WTC11 (cell line): ENCODE measurements at regions not wholly inside any gene's neighbourhood (a gene's known extent, or its start where the extent isn't known, plus 50 kb on each side); places are given as distances from the start of the nearest gene placed in this dataset.

Source experiments
- ATAC-seq: fragments of 200-7000 bp; cut with Tn5 transposase; 2 replicates; pipeline ENCODE4 v1.10.0; 2021; ENCODE audit warnings: mild to moderate bottlenecking, moderate library complexity
- CTCF ChIA-PET: fragments of 300-600 bp; sonication (Branson Sonifier 250); formaldehyde crosslinking; loops from one replicate; lab custom pipeline; 2021; ENCODE audit warnings: antibody characterized with exemption; lab: Charles Lee
- POLR2A ChIA-PET: fragments of 350-600 bp; sonication (Branson Sonifier 250); formaldehyde crosslinking; loops from one replicate; lab custom pipeline; 2021; ENCODE audit warnings: antibody characterized with exemption; lab: Charles Lee
- DNase-seq: peaks from one replicate; pipeline ENCODE4 v3.0.0; 2021; ENCODE audit warnings: low spot score
- H3K27ac Mint-ChIP-seq: 2 replicates; pipeline ENCODE4 v1.8.0; 2021; ENCODE audit warnings: mixed read lengths
- H3K27me3 Mint-ChIP-seq: 2 replicates; pipeline ENCODE4 v1.8.0; 2021; ENCODE audit warnings: low read depth, mild to moderate bottlenecking, moderate library complexity, mixed read lengths
- H3K36me3 Mint-ChIP-seq: 2 replicates; pipeline ENCODE4 v1.8.0; 2021; ENCODE audit warnings: mixed read lengths
- H3K4me1 Mint-ChIP-seq: 2 replicates; pipeline ENCODE4 v1.8.0; 2022; ENCODE audit warnings: mixed read lengths
- H3K4me3 Mint-ChIP-seq: 2 replicates; pipeline ENCODE4 v1.8.0; 2021; ENCODE audit warnings: mild to moderate bottlenecking, moderate library complexity, mixed read lengths
- H3K9me3 Mint-ChIP-seq: 2 replicates; pipeline ENCODE4 v1.8.0; 2021; ENCODE audit warnings: mixed read lengths
- ATF1 ChIP-seq: sonication (generic); formaldehyde crosslinking; IDR thresholded peaks from 2 replicates; pipeline ENCODE4 v1.8.1; 2023; ENCODE audit warnings: mild to moderate bottlenecking, moderate library complexity, missing genetic modification reagents
- ATF6 ChIP-seq: sonication (generic); formaldehyde crosslinking; IDR thresholded peaks from 2 replicates; pipeline ENCODE4 v1.8.1; 2023; ENCODE audit warnings: mild to moderate bottlenecking, missing genetic modification reagents
- ERG ChIP-seq: fragments of 250-450 bp; sonication (Bioruptor Pico); IDR thresholded peaks from 2 replicates; pipeline ENCODE4 v1.8.0; 2021; ENCODE audit warnings: mild to moderate bottlenecking
- MAX ChIP-seq: sonication (generic); formaldehyde crosslinking; IDR thresholded peaks from 2 replicates; pipeline ENCODE4 v1.8.0; 2022; ENCODE audit warnings: mild to moderate bottlenecking, missing genetic modification reagents
- OVOL2 ChIP-seq: fragments of 250-450 bp; sonication (Bioruptor Pico); IDR thresholded peaks from 2 replicates; pipeline ENCODE4 v1.9.0; 2021; ENCODE audit warnings: mild to moderate bottlenecking, borderline replicate concordance
- RELA ChIP-seq: sonication (generic); formaldehyde crosslinking; IDR thresholded peaks from 2 replicates; pipeline ENCODE4 v1.8.1; 2022; ENCODE audit warnings: missing genetic modification reagents, mild to moderate bottlenecking, borderline replicate concordance
- ZNF219 ChIP-seq: sonication (generic); formaldehyde crosslinking; IDR thresholded peaks from 2 replicates; pipeline ENCODE4 v1.8.0; 2023; ENCODE audit warnings: missing genetic modification reagents, mild to moderate bottlenecking, borderline replicate concordance
- ZNF281 ChIP-seq: sonication (generic); formaldehyde crosslinking; IDR thresholded peaks from 2 replicates; pipeline ENCODE4 v1.8.0; 2023; ENCODE audit warnings: mild to moderate bottlenecking, missing genetic modification reagents
- ZNF317 ChIP-seq: sonication (generic); formaldehyde crosslinking; IDR thresholded peaks from 2 replicates; pipeline ENCODE4 v1.8.1; 2023; ENCODE audit warnings: low read depth, mild to moderate bottlenecking, moderate library complexity, missing genetic modification reagents, borderline replicate concordance
- TF ChIP-seq, protein P1 (sequence below): sonication (generic); formaldehyde crosslinking; IDR thresholded peaks from 2 replicates; pipeline ENCODE4 v1.8.1; 2023; ENCODE audit warnings: mild to moderate bottlenecking, missing genetic modification reagents, moderate library complexity
- TF ChIP-seq, protein P2 (sequence below): sonication (generic); formaldehyde crosslinking; IDR thresholded peaks from 2 replicates; pipeline ENCODE4 v1.8.0; 2022; ENCODE audit warnings: missing genetic modification reagents
- TF ChIP-seq, protein P3 (sequence below): fragments of 250-450 bp; sonication (Bioruptor Pico); IDR thresholded peaks from 2 replicates; pipeline ENCODE4 v1.9.0; 2021; ENCODE audit warnings: mild to moderate bottlenecking
- TF ChIP-seq, protein P4 (sequence below): sonication (generic); formaldehyde crosslinking; IDR thresholded peaks from 2 replicates; pipeline ENCODE4 v1.8.1; 2023; ENCODE audit warnings: mild to moderate bottlenecking, moderate library complexity, missing genetic modification reagents
- TF ChIP-seq, protein P5 (sequence below): fragments of 250-450 bp; sonication (Bioruptor Pico); IDR thresholded peaks from 2 replicates; pipeline ENCODE4 v1.9.0; 2021; ENCODE audit warnings: mild to moderate bottlenecking

- no peak for TF ChIP-seq ATF6 (CRISPR knock-in tag)
- no peak for TF ChIP-seq ERG
- TF ChIP-seq, protein P1, sequence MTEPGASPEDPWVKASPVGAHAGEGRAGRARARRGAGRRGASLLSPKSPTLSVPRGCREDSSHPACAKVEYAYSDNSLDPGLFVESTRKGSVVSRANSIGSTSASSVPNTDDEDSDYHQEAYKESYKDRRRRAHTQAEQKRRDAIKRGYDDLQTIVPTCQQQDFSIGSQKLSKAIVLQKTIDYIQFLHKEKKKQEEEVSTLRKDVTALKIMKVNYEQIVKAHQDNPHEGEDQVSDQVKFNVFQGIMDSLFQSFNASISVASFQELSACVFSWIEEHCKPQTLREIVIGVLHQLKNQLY (CRISPR knock-in tag) = no peak
- TF ChIP-seq, protein P2, sequence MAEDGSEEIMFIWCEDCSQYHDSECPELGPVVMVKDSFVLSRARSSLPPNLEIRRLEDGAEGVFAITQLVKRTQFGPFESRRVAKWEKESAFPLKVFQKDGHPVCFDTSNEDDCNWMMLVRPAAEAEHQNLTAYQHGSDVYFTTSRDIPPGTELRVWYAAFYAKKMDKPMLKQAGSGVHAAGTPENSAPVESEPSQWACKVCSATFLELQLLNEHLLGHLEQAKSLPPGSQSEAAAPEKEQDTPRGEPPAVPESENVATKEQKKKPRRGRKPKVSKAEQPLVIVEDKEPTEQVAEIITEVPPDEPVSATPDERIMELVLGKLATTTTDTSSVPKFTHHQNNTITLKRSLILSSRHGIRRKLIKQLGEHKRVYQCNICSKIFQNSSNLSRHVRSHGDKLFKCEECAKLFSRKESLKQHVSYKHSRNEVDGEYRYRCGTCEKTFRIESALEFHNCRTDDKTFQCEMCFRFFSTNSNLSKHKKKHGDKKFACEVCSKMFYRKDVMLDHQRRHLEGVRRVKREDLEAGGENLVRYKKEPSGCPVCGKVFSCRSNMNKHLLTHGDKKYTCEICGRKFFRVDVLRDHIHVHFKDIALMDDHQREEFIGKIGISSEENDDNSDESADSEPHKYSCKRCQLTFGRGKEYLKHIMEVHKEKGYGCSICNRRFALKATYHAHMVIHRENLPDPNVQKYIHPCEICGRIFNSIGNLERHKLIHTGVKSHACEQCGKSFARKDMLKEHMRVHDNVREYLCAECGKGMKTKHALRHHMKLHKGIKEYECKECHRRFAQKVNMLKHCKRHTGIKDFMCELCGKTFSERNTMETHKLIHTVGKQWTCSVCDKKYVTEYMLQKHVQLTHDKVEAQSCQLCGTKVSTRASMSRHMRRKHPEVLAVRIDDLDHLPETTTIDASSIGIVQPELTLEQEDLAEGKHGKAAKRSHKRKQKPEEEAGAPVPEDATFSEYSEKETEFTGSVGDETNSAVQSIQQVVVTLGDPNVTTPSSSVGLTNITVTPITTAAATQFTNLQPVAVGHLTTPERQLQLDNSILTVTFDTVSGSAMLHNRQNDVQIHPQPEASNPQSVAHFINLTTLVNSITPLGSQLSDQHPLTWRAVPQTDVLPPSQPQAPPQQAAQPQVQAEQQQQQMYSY (CRISPR knock-in tag) = no peak
These were observed 1069.5 kb downstream of the TRHDE start (continued) for GRCh38 chr12:73341559-73342247.

DNA sequence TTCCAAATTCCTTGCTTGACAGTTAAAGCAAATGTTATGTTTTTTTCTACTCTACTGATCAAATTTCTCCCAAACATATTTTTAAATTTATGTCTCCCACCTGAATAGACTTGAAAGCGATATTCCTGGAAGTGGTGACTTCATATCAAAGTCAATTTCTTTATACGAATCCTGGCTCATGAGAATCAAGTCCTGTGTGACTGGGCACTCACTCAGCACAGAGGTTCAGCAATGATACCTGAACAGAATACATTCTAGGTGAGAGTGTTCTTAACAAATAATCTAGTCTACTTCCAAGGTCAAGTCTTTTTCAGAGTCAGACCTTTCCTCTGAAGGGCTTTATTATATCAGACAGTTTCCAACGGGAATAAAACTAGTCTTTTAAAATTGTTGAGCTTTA, 1070.6 kb downstream of the TRHDE start:
- Mint-ChIP-seq H3K36me3 (no peaks in the 10 kb centered on the region), H3K4me1 (no peaks in the 10 kb centered on the region)
- CTCF ChIA-PET = no interaction called here
- TF ChIP-seq, protein P3, sequence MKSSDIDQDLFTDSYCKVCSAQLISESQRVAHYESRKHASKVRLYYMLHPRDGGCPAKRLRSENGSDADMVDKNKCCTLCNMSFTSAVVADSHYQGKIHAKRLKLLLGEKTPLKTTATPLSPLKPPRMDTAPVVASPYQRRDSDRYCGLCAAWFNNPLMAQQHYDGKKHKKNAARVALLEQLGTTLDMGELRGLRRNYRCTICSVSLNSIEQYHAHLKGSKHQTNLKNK = no peak
- TF ChIP-seq MAX (CRISPR knock-in tag) (no peak), ZNF219 (CRISPR knock-in tag) (no peak), ZNF317 (CRISPR knock-in tag) (no peak), RELA (CRISPR knock-in tag) (no peak), ZNF281 (CRISPR knock-in tag) (no peak), OVOL2 (CRISPR knock-in tag) (no peak), ATF1 (CRISPR knock-in tag) (no peak)
- TF ChIP-seq, protein P4, sequence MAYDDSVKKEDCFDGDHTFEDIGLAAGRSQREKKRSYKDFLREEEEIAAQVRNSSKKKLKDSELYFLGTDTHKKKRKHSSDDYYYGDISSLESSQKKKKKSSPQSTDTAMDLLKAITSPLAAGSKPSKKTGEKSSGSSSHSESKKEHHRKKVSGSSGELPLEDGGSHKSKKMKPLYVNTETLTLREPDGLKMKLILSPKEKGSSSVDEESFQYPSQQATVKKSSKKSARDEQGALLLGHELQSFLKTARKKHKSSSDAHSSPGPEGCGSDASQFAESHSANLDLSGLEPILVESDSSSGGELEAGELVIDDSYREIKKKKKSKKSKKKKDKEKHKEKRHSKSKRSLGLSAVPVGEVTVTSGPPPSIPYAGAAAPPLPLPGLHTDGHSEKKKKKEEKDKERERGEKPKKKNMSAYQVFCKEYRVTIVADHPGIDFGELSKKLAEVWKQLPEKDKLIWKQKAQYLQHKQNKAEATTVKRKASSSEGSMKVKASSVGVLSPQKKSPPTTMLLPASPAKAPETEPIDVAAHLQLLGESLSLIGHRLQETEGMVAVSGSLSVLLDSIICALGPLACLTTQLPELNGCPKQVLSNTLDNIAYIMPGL (CRISPR knock-in tag) = no peak
- TF ChIP-seq, protein P5, sequence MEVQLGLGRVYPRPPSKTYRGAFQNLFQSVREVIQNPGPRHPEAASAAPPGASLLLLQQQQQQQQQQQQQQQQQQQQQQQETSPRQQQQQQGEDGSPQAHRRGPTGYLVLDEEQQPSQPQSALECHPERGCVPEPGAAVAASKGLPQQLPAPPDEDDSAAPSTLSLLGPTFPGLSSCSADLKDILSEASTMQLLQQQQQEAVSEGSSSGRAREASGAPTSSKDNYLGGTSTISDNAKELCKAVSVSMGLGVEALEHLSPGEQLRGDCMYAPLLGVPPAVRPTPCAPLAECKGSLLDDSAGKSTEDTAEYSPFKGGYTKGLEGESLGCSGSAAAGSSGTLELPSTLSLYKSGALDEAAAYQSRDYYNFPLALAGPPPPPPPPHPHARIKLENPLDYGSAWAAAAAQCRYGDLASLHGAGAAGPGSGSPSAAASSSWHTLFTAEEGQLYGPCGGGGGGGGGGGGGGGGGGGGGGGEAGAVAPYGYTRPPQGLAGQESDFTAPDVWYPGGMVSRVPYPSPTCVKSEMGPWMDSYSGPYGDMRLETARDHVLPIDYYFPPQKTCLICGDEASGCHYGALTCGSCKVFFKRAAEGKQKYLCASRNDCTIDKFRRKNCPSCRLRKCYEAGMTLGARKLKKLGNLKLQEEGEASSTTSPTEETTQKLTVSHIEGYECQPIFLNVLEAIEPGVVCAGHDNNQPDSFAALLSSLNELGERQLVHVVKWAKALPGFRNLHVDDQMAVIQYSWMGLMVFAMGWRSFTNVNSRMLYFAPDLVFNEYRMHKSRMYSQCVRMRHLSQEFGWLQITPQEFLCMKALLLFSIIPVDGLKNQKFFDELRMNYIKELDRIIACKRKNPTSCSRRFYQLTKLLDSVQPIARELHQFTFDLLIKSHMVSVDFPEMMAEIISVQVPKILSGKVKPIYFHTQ = no peak
- TF ChIP-seq, all 79 proteins: peak for 0
- Mint-ChIP-seq H3K4me3 (no peak overlapping the region), H3K27me3 (no peaks in the 10 kb centered on the region), H3K27ac (no peak overlapping the region), H3K9me3 (peaks cover 11% of the 10 kb centered on the region)
- POLR2A ChIA-PET = no interaction called here
- ATAC-seq (no peak), DNase-seq (no peak)
